ENCODE measurements at regions not wholly inside any gene's neighbourhood (a gene's known extent, or its start where the extent isn't known, plus 50 kb on each side); places are given as distances from the start of the nearest gene placed in this dataset.

DNA sequence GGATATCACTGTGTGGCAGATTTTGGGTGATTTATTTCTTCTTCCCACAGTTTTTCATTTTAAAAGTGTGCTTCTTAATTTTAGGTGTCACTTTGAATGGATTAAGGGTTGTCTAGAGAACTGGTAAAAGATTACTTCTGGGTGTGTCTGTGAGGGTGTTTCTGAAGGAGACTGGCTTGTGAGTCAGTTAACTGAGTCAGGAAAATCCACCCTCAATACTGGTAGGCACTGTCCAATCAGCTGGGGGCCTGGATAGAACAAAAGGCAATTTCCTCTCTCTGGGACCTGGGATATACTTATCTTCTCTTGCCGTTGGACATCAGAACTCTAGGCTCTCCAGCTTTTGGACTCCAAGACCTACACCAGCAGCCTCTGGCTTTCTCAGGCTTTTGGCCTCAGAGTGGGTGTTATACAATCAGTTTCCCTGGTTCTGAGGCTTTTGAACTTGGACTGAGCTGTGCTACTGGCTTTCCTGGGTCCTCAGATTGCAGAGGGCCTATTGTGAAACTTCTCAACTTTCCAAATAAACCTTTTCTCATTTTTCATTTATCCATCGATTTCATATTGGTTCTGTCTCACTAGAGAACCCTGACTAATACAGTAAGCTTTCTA lies 413.1 kb downstream of the GBA3 start:
- TF ChIP-seq, protein P1, sequence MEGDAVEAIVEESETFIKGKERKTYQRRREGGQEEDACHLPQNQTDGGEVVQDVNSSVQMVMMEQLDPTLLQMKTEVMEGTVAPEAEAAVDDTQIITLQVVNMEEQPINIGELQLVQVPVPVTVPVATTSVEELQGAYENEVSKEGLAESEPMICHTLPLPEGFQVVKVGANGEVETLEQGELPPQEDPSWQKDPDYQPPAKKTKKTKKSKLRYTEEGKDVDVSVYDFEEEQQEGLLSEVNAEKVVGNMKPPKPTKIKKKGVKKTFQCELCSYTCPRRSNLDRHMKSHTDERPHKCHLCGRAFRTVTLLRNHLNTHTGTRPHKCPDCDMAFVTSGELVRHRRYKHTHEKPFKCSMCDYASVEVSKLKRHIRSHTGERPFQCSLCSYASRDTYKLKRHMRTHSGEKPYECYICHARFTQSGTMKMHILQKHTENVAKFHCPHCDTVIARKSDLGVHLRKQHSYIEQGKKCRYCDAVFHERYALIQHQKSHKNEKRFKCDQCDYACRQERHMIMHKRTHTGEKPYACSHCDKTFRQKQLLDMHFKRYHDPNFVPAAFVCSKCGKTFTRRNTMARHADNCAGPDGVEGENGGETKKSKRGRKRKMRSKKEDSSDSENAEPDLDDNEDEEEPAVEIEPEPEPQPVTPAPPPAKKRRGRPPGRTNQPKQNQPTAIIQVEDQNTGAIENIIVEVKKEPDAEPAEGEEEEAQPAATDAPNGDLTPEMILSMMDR (IDR thresholded peaks at IDR 0.05), result no peak
- no peak for TF ChIP-seq POLR2A (IDR thresholded peaks at IDR 0.05)
